ENCODE measurements at regions not wholly inside any gene's neighbourhood (a gene's known extent, or its start where the extent isn't known, plus 50 kb on each side); places are given as distances from the start of the nearest gene placed in this dataset.

- no peak for DNase-seq
Measured at GRCh38 chr2:120924924-120925323, 189.3 kb downstream of the GLI2 start.

GRCh38 chr2:120926463-120927264, 191.0 kb downstream of the GLI2 start:
- DNase-seq = no peak

GRCh38 chr2:120927265-120927628, 191.6 kb downstream of the GLI2 start:
- no peak for DNase-seq

GRCh38 chr2:120929829-120930228, 194.2 kb downstream of the GLI2 start:
- no peak for DNase-seq

GRCh38 chr2:120930236-120930635, 194.6 kb downstream of the GLI2 start:
- no peak for DNase-seq

- DNase-seq = no peak
Measured at GRCh38 chr2:120930864-120931263, 195.2 kb downstream of the GLI2 start.

- DNase-seq = no peak
Measured at GRCh38 chr2:120932472-120932871, 196.8 kb downstream of the GLI2 start.

GRCh38 chr2:120932881-120933280, 197.2 kb downstream of the GLI2 start:
- no peak for DNase-seq

- no peak for DNase-seq
Measured at GRCh38 chr2:120933693-120934573, 198.3 kb downstream of the GLI2 start.

GRCh38 chr2:120934574-120935338, 199.1 kb downstream of the GLI2 start:
- DNase-seq = no peak

- DNase-seq = no peak
Measured at GRCh38 chr2:120935339-120936313, 200.0 kb downstream of the GLI2 start.

GRCh38 chr2:120936476-120937334, 201.0 kb downstream of the GLI2 start:
- no peak for DNase-seq

- DNase-seq = no peak
Measured at GRCh38 chr2:120937686-120938044, 202.0 kb downstream of the GLI2 start.

GRCh38 chr2:120938045-120938771, 202.5 kb downstream of the GLI2 start:
- no peak for DNase-seq

GRCh38 chr2:120939595-120940318, 204.1 kb downstream of the GLI2 start:
- no peak for DNase-seq

GRCh38 chr2:120940319-120940696, 204.6 kb downstream of the GLI2 start:
- DNase-seq = no peak

- no peak for DNase-seq
Measured at GRCh38 chr2:120940726-120941256, 205.1 kb downstream of the GLI2 start.

- no peak for DNase-seq
Measured at GRCh38 chr2:120941571-120942120, 206.0 kb downstream of the GLI2 start.

GRCh38 chr2:120942658-120943057, 207.0 kb downstream of the GLI2 start:
- DNase-seq = no peak

All from activated naive CD4-positive, alpha-beta T cell treated with Interleukin-2 at 50 U/mL for 16 hours (primary cell).